Activated naive CD4-positive, alpha-beta T cell treated with Interleukin-2 at 50 U/mL for 16 hours (primary cell): ENCODE measurements at regions not wholly inside any gene's neighbourhood (a gene's known extent, or its start where the extent isn't known, plus 50 kb on each side); places are given as distances from the start of the nearest gene placed in this dataset.
A peak's percentile ranks its signal among the peaks of the same experiment; 100 is the strongest.

Experiments
- DNase-seq: peaks from one replicate; pipeline ENCODE4 v3.0.0-alpha.2; 2020

GRCh38 chr15:69720536-69720935, 267.9 kb downstream of the RPLP1 start:
- no peak for DNase-seq

GRCh38 chr15:69722924-69723323, 270.3 kb downstream of the RPLP1 start:
- no peak for DNase-seq

GRCh38 chr15:69723404-69724096, 270.9 kb downstream of the RPLP1 start:
- no peak for DNase-seq

GRCh38 chr15:69724333-69724732, 271.7 kb downstream of the RPLP1 start:
- DNase-seq: no peak

GRCh38 chr15:69725275-69725674, 272.7 kb downstream of the RPLP1 start:
- no peak for DNase-seq

GRCh38 chr15:69725957-69726356, 273.3 kb downstream of the RPLP1 start:
- no peak for DNase-seq

GRCh38 chr15:69727121-69727924, 274.7 kb downstream of the RPLP1 start:
- no peak for DNase-seq

- DNase-seq: peak; percentile 79
Observed at GRCh38 chr15:69729167-69729748, 276.6 kb downstream of the RPLP1 start.

GRCh38 chr15:69730281-69731080, 277.9 kb downstream of the RPLP1 start:
- no peak for DNase-seq

- DNase-seq: no peak
Observed at GRCh38 chr15:69731081-69731330, 278.4 kb downstream of the RPLP1 start.

GRCh38 chr15:69731581-69731980, 279.0 kb downstream of the RPLP1 start:
- no peak for DNase-seq

GRCh38 chr15:69732133-69732532, 279.5 kb downstream of the RPLP1 start:
- DNase-seq: no peak

GRCh38 chr15:69734699-69735098, 282.1 kb downstream of the RPLP1 start:
- no peak for DNase-seq

- no peak for DNase-seq
Observed at GRCh38 chr15:69735121-69735520, 282.5 kb downstream of the RPLP1 start.

- DNase-seq: no peak
Observed at GRCh38 chr15:69736161-69736560, 283.5 kb downstream of the RPLP1 start.

- no peak for DNase-seq
Observed at GRCh38 chr15:69737916-69738315, 285.3 kb downstream of the RPLP1 start.

GRCh38 chr15:69740684-69741083, 288.1 kb downstream of the RPLP1 start:
- no peak for DNase-seq

- no peak for DNase-seq
Observed at GRCh38 chr15:69742361-69742760, 289.7 kb downstream of the RPLP1 start.

- no peak for DNase-seq
Observed at GRCh38 chr15:69743091-69743490, 290.5 kb downstream of the RPLP1 start.

- no peak for DNase-seq
Observed at GRCh38 chr15:69744391-69745162, 292.0 kb downstream of the RPLP1 start.

GRCh38 chr15:69747193-69747592, 294.6 kb downstream of the RPLP1 start:
- DNase-seq: no peak

GRCh38 chr15:69748131-69748530, 295.5 kb downstream of the RPLP1 start:
- no peak for DNase-seq
